GM10248 (cell line): ENCODE measurements at regions not wholly inside any gene's neighbourhood (a gene's known extent, or its start where the extent isn't known, plus 50 kb on each side); places are given as distances from the start of the nearest gene placed in this dataset.

ENCODE experiments used
- CTCF ChIA-PET: fragments of 300-600 bp; sonication (Branson Sonifier 250); formaldehyde crosslinking; extraction: SDS; loops from one replicate; lab custom pipeline; 2021; ENCODE audit warnings: antibody characterized with exemption; lab: Yijun Ruan, JAX
- POLR2A ChIA-PET: fragments of 350-650 bp; sonication (Branson Sonifier 250); formaldehyde crosslinking; extraction: SDS; loops from one replicate; lab custom pipeline; 2020; ENCODE audit warnings: antibody characterized with exemption; lab: Yijun Ruan, JAX
- DNase-seq: peaks from one replicate; pipeline ENCODE4 v3.0.0; 2012; ENCODE audit errors: extremely low spot score
- CTCF ChIP-seq: IDR thresholded peaks from 2 replicates; pipeline ENCODE4 v1.5.1; 2012; ENCODE audit warnings: mild to moderate bottlenecking, low read depth; ENCODE audit errors: extremely low read depth, missing control alignments, control extremely low read depth

GRCh38 chr6:68279793-68280557 is 355.1 kb upstream of the ADGRB3 start:
- TF ChIP-seq CTCF, result no peak
- POLR2A ChIA-PET, result no interaction called here
- CTCF ChIA-PET, result no interaction called here
- DNase-seq, result no peak

GRCh38 chr6:68273297-68273696 is 361.8 kb upstream of the ADGRB3 start:
- POLR2A ChIA-PET, result no interaction called here
- DNase-seq, result no peak
- no peak for TF ChIP-seq CTCF
- CTCF ChIA-PET, result no interaction called here

- CTCF ChIA-PET, result no interaction called here
- POLR2A ChIA-PET, result no interaction called here
- DNase-seq, result no peak
- no peak for TF ChIP-seq CTCF
Observed at GRCh38 chr6:68256391-68256790, 378.7 kb upstream of the ADGRB3 start.

- CTCF ChIA-PET, result no interaction called here
- POLR2A ChIA-PET, result no interaction called here
- no peak for DNase-seq
- no peak for TF ChIP-seq CTCF
Observed at GRCh38 chr6:68252632-68253031, 382.4 kb upstream of the ADGRB3 start.

GRCh38 chr6:68247782-68248181 is 387.3 kb upstream of the ADGRB3 start:
- TF ChIP-seq CTCF, result no peak
- POLR2A ChIA-PET, result no interaction called here

GRCh38 chr6:68240726-68241125 is 394.4 kb upstream of the ADGRB3 start:
- no peak for DNase-seq
- no peak for TF ChIP-seq CTCF
- ChIA-PET POLR2A (no interaction called here), CTCF (no interaction called here)

More at GRCh38 chr6:68247782-68248181, 387.3 kb upstream of the ADGRB3 start:
- DNase-seq, result no peak
- CTCF ChIA-PET, result no interaction called here
